ENCODE measurements at regions not wholly inside any gene's neighbourhood (a gene's known extent, or its start where the extent isn't known, plus 50 kb on each side); places are given as distances from the start of the nearest gene placed in this dataset.
"Not testable (repeated sequence)": the region's sequence is repeated elsewhere in the genome, so short reads cannot be mapped to it uniquely, and the experiment has no call there.

GRCh38 chr10:87416892-87417291 is 59.3 kb downstream of the NUTM2D start:
- peak; percentile 12 for DNase-seq

- peak; percentile 61 for DNase-seq
Observed at GRCh38 chr10:87422641-87423040, 65.1 kb downstream of the NUTM2D start.

- not testable (repeated sequence) for DNase-seq
Observed at GRCh38 chr10:87424697-87425373, 67.3 kb downstream of the NUTM2D start.

GRCh38 chr10:87433836-87434235 is 70.9 kb upstream of the MINPP1 start:
- not testable (repeated sequence) for DNase-seq

- DNase-seq, result not testable (repeated sequence)
Observed at GRCh38 chr10:87435295-87435826, 69.3 kb upstream of the MINPP1 start.

- not testable (repeated sequence) for DNase-seq
Observed at GRCh38 chr10:87436104-87436503, 68.6 kb upstream of the MINPP1 start.

- peak; percentile 36 for DNase-seq
Observed at GRCh38 chr10:87437450-87437849, 67.2 kb upstream of the MINPP1 start.
